Choroid plexus epithelial cell (primary cell): ENCODE measurements at regions not wholly inside any gene's neighbourhood (a gene's known extent, or its start where the extent isn't known, plus 50 kb on each side); places are given as distances from the start of the nearest gene placed in this dataset.

Experiments
- DNase-seq: peaks from one replicate; pipeline ENCODE4 v3.0.0-alpha.2; 2010; ENCODE audit warnings: low read depth
- H3K4me3 ChIP-seq: 2 replicates; pipeline ENCODE4 v1.5.1; 2011; ENCODE audit warnings: low read depth, mild to moderate bottlenecking, control low read depth, low read length, moderate library complexity
- TF ChIP-seq, protein P1 (sequence below): conservative IDR thresholded peaks from 2 replicates; pipeline ENCODE4 v1.5.1; 2011; ENCODE audit warnings: low read depth, mild to moderate bottlenecking, control low read depth, inconsistent platforms, low read length, moderate library complexity

DNA sequence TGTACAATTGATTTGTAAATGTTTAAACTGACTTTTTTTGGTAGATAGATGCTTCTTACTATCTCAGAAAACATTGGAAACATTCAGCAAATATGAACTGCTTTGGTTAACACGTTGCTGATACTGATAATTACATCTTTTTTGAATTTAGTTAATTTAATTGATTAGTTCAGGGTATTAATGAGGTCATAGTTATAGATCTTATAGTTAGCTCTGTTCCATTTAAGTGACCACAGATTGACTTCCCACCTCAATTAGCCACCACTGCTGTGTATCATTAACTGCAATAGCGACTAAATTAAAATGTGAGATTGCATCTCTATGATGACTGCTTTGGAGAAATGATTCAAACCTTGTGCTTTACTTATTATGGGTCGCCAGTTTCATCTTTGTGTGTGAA is 407.1 kb upstream of the EDIL3 start:
- DNase-seq = no peak
- H3K4me3 ChIP-seq = no peak overlapping the region
- TF ChIP-seq, protein P1, sequence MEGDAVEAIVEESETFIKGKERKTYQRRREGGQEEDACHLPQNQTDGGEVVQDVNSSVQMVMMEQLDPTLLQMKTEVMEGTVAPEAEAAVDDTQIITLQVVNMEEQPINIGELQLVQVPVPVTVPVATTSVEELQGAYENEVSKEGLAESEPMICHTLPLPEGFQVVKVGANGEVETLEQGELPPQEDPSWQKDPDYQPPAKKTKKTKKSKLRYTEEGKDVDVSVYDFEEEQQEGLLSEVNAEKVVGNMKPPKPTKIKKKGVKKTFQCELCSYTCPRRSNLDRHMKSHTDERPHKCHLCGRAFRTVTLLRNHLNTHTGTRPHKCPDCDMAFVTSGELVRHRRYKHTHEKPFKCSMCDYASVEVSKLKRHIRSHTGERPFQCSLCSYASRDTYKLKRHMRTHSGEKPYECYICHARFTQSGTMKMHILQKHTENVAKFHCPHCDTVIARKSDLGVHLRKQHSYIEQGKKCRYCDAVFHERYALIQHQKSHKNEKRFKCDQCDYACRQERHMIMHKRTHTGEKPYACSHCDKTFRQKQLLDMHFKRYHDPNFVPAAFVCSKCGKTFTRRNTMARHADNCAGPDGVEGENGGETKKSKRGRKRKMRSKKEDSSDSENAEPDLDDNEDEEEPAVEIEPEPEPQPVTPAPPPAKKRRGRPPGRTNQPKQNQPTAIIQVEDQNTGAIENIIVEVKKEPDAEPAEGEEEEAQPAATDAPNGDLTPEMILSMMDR = no peak

DNA sequence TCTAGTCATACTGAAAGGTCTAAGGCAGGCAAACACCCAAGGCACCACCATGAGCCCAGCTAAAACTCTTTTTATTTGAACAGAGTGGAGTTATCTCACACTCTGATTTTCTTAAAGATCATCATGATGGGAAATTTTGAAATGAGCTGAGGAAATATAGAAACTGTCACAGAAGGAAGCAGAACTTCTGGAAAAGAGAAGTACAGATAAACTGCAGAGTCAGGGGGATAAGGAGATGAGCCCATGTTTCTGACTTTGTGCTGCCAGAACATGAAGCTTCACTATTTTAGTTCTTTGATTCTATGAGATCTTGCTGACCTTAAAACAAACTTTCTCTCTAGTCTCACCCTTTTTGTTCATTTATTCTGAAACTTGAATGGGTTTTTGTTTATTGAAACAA is 406.5 kb upstream of the EDIL3 start:
- TF ChIP-seq, protein P1 = no peak
- no peak for DNase-seq
- H3K4me3 ChIP-seq = no peak overlapping the region

DNA sequence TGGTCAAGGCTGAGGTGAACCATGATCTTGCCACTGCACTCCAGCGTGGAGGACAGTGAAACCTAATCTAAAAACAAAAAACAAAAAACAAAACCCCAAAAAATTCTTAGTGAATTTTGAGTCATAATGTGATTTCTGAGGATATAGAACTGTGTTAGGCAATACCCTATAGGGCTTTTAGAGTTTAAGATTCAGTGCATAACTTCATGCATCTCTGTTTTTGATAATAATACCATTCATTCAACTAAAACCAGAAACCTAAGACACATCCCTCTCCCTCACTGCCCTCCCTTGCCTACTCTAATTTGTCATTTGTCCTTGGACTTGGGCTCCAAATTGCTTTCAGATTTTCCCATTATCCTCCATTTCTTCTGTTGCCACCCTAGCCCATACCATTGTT is 405.7 kb upstream of the EDIL3 start:
- TF ChIP-seq, protein P1 = no peak
- no peak for DNase-seq
- H3K4me3 ChIP-seq = no peak overlapping the region

DNA sequence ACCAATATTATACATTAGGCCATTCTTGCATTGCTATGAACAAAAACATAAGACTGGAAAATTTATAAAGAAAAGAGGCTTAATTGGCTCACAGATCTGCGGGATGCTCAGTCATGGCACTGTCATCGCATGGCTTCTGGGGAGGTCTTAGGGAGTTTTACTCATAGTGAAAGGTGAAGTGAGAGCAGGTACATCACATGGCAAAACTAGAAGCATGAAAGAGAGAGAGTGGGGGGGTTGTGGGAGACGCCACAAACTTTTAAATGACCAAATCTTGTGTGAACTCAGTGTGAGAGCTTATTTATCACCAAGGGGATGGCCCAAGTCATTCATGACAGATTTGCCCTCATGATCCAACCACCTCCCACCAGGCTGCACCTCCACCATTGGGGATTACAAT is 398.3 kb upstream of the EDIL3 start:
- TF ChIP-seq, protein P1 = no peak
- no peak for DNase-seq

DNA sequence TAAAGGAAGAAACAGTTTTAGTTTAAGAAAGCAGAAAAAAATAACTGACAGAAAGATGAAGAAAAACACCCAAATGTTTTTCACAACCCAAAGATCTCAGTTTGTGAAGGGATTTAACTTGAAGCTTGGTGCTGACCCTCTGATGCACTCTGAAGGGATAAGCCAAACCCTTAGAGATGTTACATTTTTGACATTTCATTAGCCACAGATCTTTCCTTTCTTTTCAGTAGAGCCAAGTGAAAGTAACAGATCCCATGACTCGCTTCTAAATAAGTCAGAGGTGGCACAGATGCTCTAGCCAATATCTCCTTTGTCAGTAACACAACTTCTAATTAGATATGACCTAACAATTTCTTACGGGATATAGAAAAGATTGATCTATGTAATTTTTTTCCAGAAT is 394.5 kb upstream of the EDIL3 start:
- TF ChIP-seq, protein P1 = no peak
- DNase-seq = peak; percentile 47
- no peak overlapping the region for H3K4me3 ChIP-seq

More for the DNA sequence above, 398.3 kb upstream of the EDIL3 start:
- no peak overlapping the region for H3K4me3 ChIP-seq

DNA sequence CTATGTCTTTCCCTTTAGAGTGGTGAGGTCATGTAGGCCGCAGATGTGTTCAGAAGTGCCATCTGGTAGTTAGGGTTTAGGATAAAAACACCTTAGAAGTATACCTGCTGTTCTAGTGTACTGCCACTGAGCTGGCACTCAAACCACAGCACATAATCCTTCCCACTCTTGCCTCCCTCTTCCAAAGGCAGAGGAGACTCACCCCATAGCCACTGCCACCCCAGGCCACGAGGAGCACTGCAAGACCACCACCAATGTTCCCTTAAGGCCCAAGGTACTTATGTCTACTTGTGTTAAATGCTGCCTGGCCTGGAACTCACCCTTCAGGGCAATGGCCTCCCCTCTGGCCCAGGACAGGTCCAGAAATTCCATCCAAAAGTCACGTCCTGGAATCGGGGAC is 379.5 kb upstream of the EDIL3 start:
- TF ChIP-seq, protein P1 = no peak
- no peak overlapping the region for H3K4me3 ChIP-seq
- DNase-seq = no peak

DNA sequence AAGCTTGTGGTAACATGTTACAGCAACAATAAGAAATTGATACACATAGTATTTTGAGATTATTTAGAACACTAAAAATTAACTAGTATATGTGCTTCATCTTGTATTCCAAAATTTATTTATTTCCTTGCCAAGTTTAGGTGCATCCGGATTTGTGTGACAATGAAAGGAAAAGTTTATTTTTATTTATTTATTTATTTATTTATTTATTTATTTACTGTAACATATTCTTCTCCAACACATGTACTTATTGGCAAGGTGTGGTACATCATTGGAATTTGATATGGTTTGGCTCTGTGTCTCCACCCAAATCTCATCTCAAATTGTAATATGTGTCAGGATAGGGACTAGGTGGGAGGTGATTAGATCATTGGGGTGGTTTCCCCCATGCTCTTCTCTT is 373.3 kb upstream of the EDIL3 start:
- TF ChIP-seq, protein P1 = no peak
- H3K4me3 ChIP-seq = no peak overlapping the region
- no peak for DNase-seq
